HG02763 (cell line): ENCODE measurements at regions not wholly inside any gene's neighbourhood (a gene's known extent, or its start where the extent isn't known, plus 50 kb on each side); places are given as distances from the start of the nearest gene placed in this dataset.
"Not testable (repeated sequence)": the region's sequence is repeated elsewhere in the genome, so short reads cannot be mapped to it uniquely, and the experiment has no call there.

Experiments used
- ATAC-seq: cut with Tn5 transposase; IDR thresholded peaks from one replicate; pipeline ENCODE4 v1.9.1; 2021; ENCODE audit warnings: mild to moderate bottlenecking, moderate library complexity; ENCODE audit not compliant: unreplicated experiment

- ATAC-seq, result no peak
Measured at GRCh38 chr22:22697377-22698117, 53.1 kb downstream of the GGTLC2 start.

GRCh38 chr22:22698263-22698750 lies 53.9 kb downstream of the GGTLC2 start:
- no peak for ATAC-seq

GRCh38 chr22:22700631-22701030 lies 56.2 kb downstream of the GGTLC2 start:
- ATAC-seq, result no peak

GRCh38 chr22:22701557-22701956 lies 57.1 kb downstream of the GGTLC2 start:
- ATAC-seq, result not testable (repeated sequence)

GRCh38 chr22:22702237-22703202 lies 58.1 kb downstream of the GGTLC2 start:
- no peak for ATAC-seq

- no peak for ATAC-seq
Measured at GRCh38 chr22:22703203-22703570, 58.8 kb downstream of the GGTLC2 start.

- ATAC-seq, result no peak
Measured at GRCh38 chr22:22703715-22704114, 59.3 kb downstream of the GGTLC2 start.

- no peak for ATAC-seq
Measured at GRCh38 chr22:22704156-22704946, 59.9 kb downstream of the GGTLC2 start.

GRCh38 chr22:22705328-22706100 lies 61.1 kb downstream of the GGTLC2 start:
- no peak for ATAC-seq

- no peak for ATAC-seq
Measured at GRCh38 chr22:22706253-22706915, 62.0 kb downstream of the GGTLC2 start.

GRCh38 chr22:22709719-22710445 lies 65.5 kb downstream of the GGTLC2 start:
- ATAC-seq, result no peak

GRCh38 chr22:22710719-22711531 lies 66.5 kb downstream of the GGTLC2 start:
- ATAC-seq, result no peak

GRCh38 chr22:22711532-22711913 lies 67.1 kb downstream of the GGTLC2 start:
- no peak for ATAC-seq

- no peak for ATAC-seq
Measured at GRCh38 chr22:22712092-22712658, 67.8 kb downstream of the GGTLC2 start.

GRCh38 chr22:22712666-22713365 lies 68.4 kb downstream of the GGTLC2 start:
- no peak for ATAC-seq

GRCh38 chr22:22713416-22713815 lies 69.0 kb downstream of the GGTLC2 start:
- ATAC-seq, result no peak

GRCh38 chr22:22714600-22715335 lies 70.4 kb downstream of the GGTLC2 start:
- ATAC-seq, result peak; percentile 53
